ENCODE measurements at regions not wholly inside any gene's neighbourhood (a gene's known extent, or its start where the extent isn't known, plus 50 kb on each side); places are given as distances from the start of the nearest gene placed in this dataset.

- no peak for DNase-seq
These were observed 1034.4 kb upstream of the NR2F2 start for GRCh38 chr15:95295896-95296625.

GRCh38 chr15:95296643-95297042 is 1033.9 kb upstream of the NR2F2 start:
- no peak for DNase-seq

GRCh38 chr15:95298729-95299128 is 1031.8 kb upstream of the NR2F2 start:
- no peak for DNase-seq

- no peak for DNase-seq
These were observed 1029.5 kb upstream of the NR2F2 start for GRCh38 chr15:95300958-95301357.

- DNase-seq = no peak
These were observed 1028.3 kb upstream of the NR2F2 start for GRCh38 chr15:95302206-95302605.

- DNase-seq = no peak
These were observed 1027.7 kb upstream of the NR2F2 start for GRCh38 chr15:95302809-95303208.

GRCh38 chr15:95303713-95304112 is 1026.8 kb upstream of the NR2F2 start:
- DNase-seq = no peak

GRCh38 chr15:95304151-95304946 is 1026.2 kb upstream of the NR2F2 start:
- no peak for DNase-seq

GRCh38 chr15:95304947-95305400 is 1025.5 kb upstream of the NR2F2 start:
- no peak for DNase-seq

- no peak for DNase-seq
These were observed 1023.4 kb upstream of the NR2F2 start for GRCh38 chr15:95307115-95307514.

GRCh38 chr15:95319242-95319641 is 1011.3 kb upstream of the NR2F2 start:
- DNase-seq = no peak

GRCh38 chr15:95323796-95324195 is 1006.7 kb upstream of the NR2F2 start:
- no peak for DNase-seq

- no peak for DNase-seq
These were observed 1005.8 kb upstream of the NR2F2 start for GRCh38 chr15:95324656-95325055.

- no peak for DNase-seq
These were observed 1004.6 kb upstream of the NR2F2 start for GRCh38 chr15:95325763-95326404.

- DNase-seq = no peak
These were observed 1003.9 kb upstream of the NR2F2 start for GRCh38 chr15:95326431-95327182.

- DNase-seq = no peak
These were observed 1003.3 kb upstream of the NR2F2 start for GRCh38 chr15:95327183-95327525.

- DNase-seq = no peak
These were observed 1002.8 kb upstream of the NR2F2 start for GRCh38 chr15:95327661-95328060.

- no peak for DNase-seq
These were observed 1001.9 kb upstream of the NR2F2 start for GRCh38 chr15:95328559-95328958.

GRCh38 chr15:95329362-95329761 is 1001.1 kb upstream of the NR2F2 start:
- no peak for DNase-seq

- DNase-seq = no peak
These were observed 988.8 kb upstream of the NR2F2 start for GRCh38 chr15:95341686-95342085.

GRCh38 chr15:95345867-95346266 is 984.6 kb upstream of the NR2F2 start:
- no peak for DNase-seq

- DNase-seq = no peak
These were observed 983.6 kb upstream of the NR2F2 start for GRCh38 chr15:95346721-95347475.
